ENCODE measurements at regions not wholly inside any gene's neighbourhood (a gene's known extent, or its start where the extent isn't known, plus 50 kb on each side); places are given as distances from the start of the nearest gene placed in this dataset.

- no peak for TF ChIP-seq EZH2 (IDR thresholded peaks at IDR 0.05; ENCODE audit: insufficient read depth, poor library complexity, severe bottlenecking)
- no peak for TF ChIP-seq EZH2phosphoT487 (IDR thresholded peaks at IDR 0.05; ENCODE audit: insufficient read depth, low read depth)
Measured at GRCh38 chr15:95111969-95112368, 880.6 kb downstream of the MCTP2 start.

Data from GM23248 (cell line).